ENCODE measurements at regions not wholly inside any gene's neighbourhood (a gene's known extent, or its start where the extent isn't known, plus 50 kb on each side); places are given as distances from the start of the nearest gene placed in this dataset.
"Not testable (repeated sequence)": the region's sequence is repeated elsewhere in the genome, so short reads cannot be mapped to it uniquely, and the experiment has no call there.

- in situ Hi-C loops (cut with MboI; ENCODE audit: low pct_unique_long_range_greater_than_20kb, low sequenced_read_pairs) = no loop called here
These were observed 208.1 kb upstream of the TENM4 start for GRCh38 chr11:79648766-79649520.

GRCh38 chr11:79637219-79637618, 196.4 kb upstream of the TENM4 start:
- in situ Hi-C loops (cut with MboI; ENCODE audit: low pct_unique_long_range_greater_than_20kb, low sequenced_read_pairs) = no loop called here

More at GRCh38 chr11:79648766-79649520, 208.1 kb upstream of the TENM4 start:
- DNase-seq = no peak

DNA sequence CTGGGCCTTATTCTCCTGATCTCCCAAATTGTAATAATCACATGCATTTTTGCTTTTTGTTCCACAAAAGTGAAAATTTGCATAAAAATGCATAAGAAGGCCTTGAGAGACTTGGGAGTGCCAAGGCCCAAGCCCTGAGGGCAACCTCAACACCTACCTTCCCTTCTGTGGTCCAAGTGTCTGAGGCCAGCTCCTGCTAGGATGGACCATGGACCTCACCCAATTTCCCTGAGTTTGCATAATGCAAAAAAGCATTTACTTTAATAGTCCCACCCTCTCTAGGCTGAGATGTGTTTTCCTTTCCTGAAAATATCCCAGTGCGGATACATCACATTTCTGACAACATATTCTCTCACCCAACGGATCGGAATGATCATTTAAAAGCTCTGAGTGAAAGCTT, 194.1 kb upstream of the TENM4 start:
- no peak for DNase-seq
- in situ Hi-C loops (cut with MboI; ENCODE audit: low pct_unique_long_range_greater_than_20kb, low sequenced_read_pairs) = no loop called here

More at GRCh38 chr11:79637219-79637618, 196.4 kb upstream of the TENM4 start:
- DNase-seq = no peak

GRCh38 chr11:79627281-79627680, 186.5 kb upstream of the TENM4 start:
- in situ Hi-C loops (cut with MboI; ENCODE audit: low pct_unique_long_range_greater_than_20kb, low sequenced_read_pairs) = no loop called here
- no peak for DNase-seq

DNA sequence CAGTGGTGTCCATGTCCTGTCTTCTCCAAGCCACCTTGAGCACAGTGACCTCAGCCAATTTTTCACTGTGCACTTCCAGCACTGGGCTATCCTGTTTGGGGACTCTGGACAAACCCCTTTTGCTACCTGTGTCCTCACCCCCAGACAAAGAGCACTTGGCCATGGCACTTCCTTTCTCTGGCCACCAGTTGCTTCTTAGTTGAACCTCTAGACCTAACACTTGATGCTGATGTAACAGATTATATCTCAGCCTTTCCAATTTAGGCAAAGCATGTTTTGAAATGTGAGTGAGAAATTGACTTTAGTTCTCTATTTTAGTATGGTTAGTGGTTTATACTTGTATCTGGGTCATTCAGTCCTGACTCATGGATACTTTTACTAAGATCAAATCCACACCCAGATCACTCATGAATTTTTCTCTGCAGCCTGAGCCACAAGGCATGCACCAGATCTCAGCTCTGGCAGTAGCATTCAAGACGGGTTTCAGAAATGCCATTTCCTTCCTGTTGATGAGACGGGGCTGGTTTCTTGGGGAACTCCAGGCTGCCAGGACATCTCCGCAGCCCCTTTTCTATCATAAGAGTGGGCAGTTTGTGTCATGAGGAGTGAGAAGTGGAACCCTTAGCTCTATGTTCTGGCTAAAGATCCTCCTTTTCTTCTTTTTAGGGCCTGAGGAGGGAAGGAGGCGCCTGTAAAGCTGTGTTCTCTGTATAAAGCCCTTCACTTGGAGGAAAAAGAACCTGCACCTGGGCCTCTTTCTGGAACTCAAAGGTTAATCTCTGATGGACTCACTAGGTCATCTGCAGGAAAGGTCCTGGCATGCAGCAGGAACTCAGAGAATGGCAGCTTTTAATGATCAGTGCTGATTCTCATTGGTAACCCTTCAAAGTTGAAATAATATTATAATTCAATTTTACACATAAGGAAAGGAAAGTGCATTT, 185.6 kb upstream of the TENM4 start:
- in situ Hi-C loops (cut with MboI; ENCODE audit: low pct_unique_long_range_greater_than_20kb, low sequenced_read_pairs) = no loop called here
- no peak for DNase-seq

DNA sequence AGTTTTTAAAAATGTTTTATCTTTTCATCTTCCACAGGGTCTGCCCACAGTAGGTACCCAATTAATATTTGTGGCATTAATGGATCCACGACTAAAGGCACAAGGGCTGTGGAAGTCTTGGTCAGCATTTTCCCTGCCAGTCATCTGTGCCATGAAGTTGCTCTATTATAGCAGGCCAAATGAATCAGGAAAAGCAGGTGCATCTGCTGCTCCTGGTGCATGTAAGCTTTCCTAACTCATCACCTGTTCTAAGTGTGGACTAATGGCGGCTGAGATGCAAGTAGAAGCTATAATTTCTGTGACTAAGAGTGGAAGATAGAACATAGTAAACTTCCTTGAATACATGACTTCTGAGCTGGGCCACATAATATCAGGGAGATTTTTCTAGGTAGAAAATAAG, 182.5 kb upstream of the TENM4 start:
- no peak for DNase-seq
- in situ Hi-C loops (cut with MboI; ENCODE audit: low pct_unique_long_range_greater_than_20kb, low sequenced_read_pairs) = loop anchor here (25.0 kb wide), 1 partner anchor 89 kb away; no protein-coding TSS in a partner anchor

DNA sequence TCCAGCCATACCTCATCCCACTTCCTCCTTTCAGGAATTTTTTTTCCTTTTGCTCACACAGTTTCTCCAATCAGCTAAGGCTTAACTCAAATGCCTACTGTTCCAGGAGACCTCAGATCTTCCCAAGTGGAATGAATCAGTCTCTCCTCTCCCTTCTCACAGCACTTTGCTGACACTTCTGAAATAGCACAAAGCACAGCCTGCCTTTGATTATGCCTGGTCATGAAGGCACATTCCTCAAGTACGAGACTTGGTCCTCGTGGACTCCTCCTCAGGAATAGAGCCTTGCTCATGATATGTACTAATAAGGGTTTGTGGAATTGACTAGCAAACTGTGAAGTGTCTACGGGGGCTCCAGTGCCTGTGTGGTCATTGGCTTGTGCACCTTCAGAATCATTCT, 176.7 kb upstream of the TENM4 start:
- in situ Hi-C loops (cut with MboI; ENCODE audit: low pct_unique_long_range_greater_than_20kb, low sequenced_read_pairs) = loop anchor here (25.0 kb wide), 1 partner anchor 95 kb away; no protein-coding TSS in a partner anchor
- DNase-seq = no peak

- in situ Hi-C loops (cut with MboI; ENCODE audit: low pct_unique_long_range_greater_than_20kb, low sequenced_read_pairs) = loop anchor here (25.0 kb wide), 1 partner anchor 96 kb away; no protein-coding TSS in a partner anchor
- DNase-seq = no peak
These were observed 175.6 kb upstream of the TENM4 start for GRCh38 chr11:79616392-79616851.

- DNase-seq = no peak
- in situ Hi-C loops (cut with MboI; ENCODE audit: low pct_unique_long_range_greater_than_20kb, low sequenced_read_pairs) = loop anchor here (25.0 kb wide), 1 partner anchor 97 kb away; no protein-coding TSS in a partner anchor
These were observed 174.6 kb upstream of the TENM4 start for GRCh38 chr11:79615425-79615824.

- no peak for DNase-seq
- in situ Hi-C loops (cut with MboI; ENCODE audit: low pct_unique_long_range_greater_than_20kb, low sequenced_read_pairs) = loop anchor here (25.0 kb wide), 1 partner anchor 102 kb away; no protein-coding TSS in a partner anchor
These were observed 169.8 kb upstream of the TENM4 start for GRCh38 chr11:79610678-79611077.

- in situ Hi-C loops (cut with MboI; ENCODE audit: low pct_unique_long_range_greater_than_20kb, low sequenced_read_pairs) = loop anchor here (25.0 kb wide), 1 partner anchor 102 kb away; no protein-coding TSS in a partner anchor
- no peak for DNase-seq
These were observed 169.3 kb upstream of the TENM4 start for GRCh38 chr11:79610139-79610538.

GRCh38 chr11:79609511-79609910, 168.7 kb upstream of the TENM4 start:
- in situ Hi-C loops (cut with MboI; ENCODE audit: low pct_unique_long_range_greater_than_20kb, low sequenced_read_pairs) = loop anchor here (25.0 kb wide), 1 partner anchor 103 kb away; no protein-coding TSS in a partner anchor
- DNase-seq = no peak

GRCh38 chr11:79606461-79606860, 165.6 kb upstream of the TENM4 start:
- not testable (repeated sequence) for DNase-seq
- in situ Hi-C loops (cut with MboI; ENCODE audit: low pct_unique_long_range_greater_than_20kb, low sequenced_read_pairs) = loop anchor here (25.0 kb wide), 1 partner anchor 106 kb away; no protein-coding TSS in a partner anchor

- no peak for DNase-seq
- in situ Hi-C loops (cut with MboI; ENCODE audit: low pct_unique_long_range_greater_than_20kb, low sequenced_read_pairs) = loop anchor here (25.0 kb wide), 1 partner anchor 112 kb away; no protein-coding TSS in a partner anchor
These were observed 159.9 kb upstream of the TENM4 start for GRCh38 chr11:79600711-79601110.

DNA sequence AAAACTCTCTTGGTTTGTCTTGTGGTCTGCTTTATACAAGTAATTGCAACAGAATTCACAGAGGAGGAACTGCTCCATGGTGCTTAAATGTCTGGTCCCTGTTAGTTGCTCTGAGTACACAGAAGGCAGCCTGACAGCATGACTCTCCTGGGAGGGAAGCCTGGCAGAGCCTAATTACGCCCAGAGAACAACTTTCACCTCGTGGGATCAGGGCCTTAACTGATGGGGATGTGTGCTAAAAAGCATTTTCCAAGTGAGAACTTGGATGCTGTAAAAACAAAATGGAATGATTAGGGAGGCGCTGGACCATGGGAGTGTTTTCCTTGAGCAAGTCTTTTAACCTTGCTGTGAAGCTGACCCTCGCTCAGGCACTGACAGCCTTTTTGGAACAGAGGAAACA, 154.0 kb upstream of the TENM4 start:
- peak; percentile 28 for DNase-seq
- in situ Hi-C loops (cut with MboI; ENCODE audit: low pct_unique_long_range_greater_than_20kb, low sequenced_read_pairs) = no loop called here

DNA sequence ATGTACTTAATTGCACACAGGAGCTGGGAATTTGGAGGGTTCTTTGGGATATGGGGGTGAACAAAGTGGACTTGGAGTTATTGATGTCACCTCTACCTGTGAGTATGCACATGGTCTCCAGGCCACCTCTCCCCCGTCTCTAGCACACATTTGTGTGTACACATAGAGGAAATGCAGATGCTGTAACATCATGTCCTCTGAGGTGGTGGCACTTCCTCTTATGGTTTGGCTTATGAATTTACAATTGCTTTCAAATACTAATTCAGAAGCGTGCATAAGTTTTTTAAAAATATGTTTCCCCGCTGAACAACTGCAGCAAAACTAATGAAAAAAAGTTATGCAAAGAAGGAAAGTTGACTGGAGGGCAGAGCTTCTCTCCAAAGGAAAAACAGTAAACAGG, 152.0 kb upstream of the TENM4 start:
- DNase-seq = peak; percentile 32
- in situ Hi-C loops (cut with MboI; ENCODE audit: low pct_unique_long_range_greater_than_20kb, low sequenced_read_pairs) = no loop called here

DNA sequence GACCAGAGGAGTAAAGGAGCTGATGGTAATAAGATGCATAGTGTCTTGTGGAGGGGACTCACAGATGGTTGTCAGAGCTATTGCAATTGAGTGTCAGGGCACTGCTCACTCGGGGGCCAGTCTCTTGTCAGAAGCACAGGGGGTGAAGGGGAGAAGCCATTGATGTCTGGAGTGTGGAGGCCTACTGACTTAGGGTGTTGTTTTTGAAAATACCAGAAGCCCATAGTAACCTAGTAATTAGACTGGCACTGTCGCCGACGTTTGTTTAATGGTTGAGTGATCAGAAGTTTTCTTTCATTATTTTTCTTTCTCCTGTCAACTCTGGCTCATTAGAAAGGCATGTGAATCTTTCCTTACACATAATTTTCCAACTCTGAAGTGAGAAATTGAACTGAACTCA, 151.6 kb upstream of the TENM4 start:
- in situ Hi-C loops (cut with MboI; ENCODE audit: low pct_unique_long_range_greater_than_20kb, low sequenced_read_pairs) = no loop called here
- no peak for DNase-seq

- no peak for DNase-seq
- in situ Hi-C loops (cut with MboI; ENCODE audit: low pct_unique_long_range_greater_than_20kb, low sequenced_read_pairs) = no loop called here
These were observed 141.6 kb upstream of the TENM4 start for GRCh38 chr11:79582434-79582833.

DNA sequence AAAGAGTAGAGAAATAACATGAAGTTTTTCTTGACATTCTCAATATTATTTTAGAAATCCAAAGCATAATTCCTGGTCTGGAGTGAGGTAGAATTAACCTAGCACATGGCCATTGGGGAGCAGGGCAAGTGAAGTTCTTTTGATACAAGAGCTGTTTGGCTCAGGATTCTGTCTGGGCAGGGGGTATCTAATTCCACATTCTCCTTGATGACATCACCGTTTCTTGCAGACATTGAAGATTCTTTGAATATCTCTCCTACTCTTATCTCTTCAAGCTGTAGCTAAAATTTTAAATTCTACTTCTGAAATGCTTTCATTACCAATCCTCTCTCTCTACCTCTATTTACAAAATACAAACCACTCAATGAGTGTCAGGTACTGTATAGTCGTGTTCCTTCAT, 138.2 kb upstream of the TENM4 start:
- no peak for DNase-seq
- in situ Hi-C loops (cut with MboI; ENCODE audit: low pct_unique_long_range_greater_than_20kb, low sequenced_read_pairs) = no loop called here
